HUDEP-2 (cell line): ENCODE measurements at regions not wholly inside any gene's neighbourhood (a gene's known extent, or its start where the extent isn't known, plus 50 kb on each side); places are given as distances from the start of the nearest gene placed in this dataset.
A peak's percentile ranks its signal among the peaks of the same experiment; 100 is the strongest.
"Not testable (repeated sequence)": the region's sequence is repeated elsewhere in the genome, so short reads cannot be mapped to it uniquely, and the experiment has no call there.

Experiments
- DNase-seq, 76 experiments: peaks; one replicate each; lab custom pipeline; 2025; ENCODE audit not compliant: unreplicated experiment in 76 of 76; lab: John Stamatoyannopoulos, UW

DNA sequence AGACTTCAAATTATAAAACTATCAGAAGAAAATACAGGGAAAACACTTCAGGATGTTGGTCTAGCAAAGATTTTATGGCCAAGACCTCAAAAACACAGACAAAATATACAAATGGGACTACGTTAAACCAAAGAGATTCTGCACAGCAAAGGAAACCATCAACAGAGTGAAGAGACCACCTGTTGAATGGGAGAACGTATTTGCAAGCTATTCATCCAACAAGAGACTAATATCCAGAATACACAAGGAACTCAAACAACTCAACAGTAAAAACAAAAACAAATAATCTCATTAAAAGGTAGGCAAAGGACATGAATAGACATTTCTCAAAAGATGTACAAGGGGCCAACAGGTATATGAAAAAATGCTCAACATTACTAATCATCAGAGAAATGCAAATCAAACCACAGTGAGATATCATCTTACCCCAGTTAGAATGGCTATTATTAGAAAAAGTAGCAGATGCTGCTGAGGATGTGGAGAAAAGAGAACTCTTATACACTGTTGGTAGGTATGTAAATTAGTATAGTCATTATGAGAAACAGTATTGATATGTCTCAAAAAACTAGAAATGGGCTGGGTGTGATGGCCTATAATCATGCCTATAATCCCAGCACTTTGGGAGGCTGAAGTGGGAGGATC, 112.6 kb downstream of the LRIG2 start:
- DNase-seq = no peak

DNA sequence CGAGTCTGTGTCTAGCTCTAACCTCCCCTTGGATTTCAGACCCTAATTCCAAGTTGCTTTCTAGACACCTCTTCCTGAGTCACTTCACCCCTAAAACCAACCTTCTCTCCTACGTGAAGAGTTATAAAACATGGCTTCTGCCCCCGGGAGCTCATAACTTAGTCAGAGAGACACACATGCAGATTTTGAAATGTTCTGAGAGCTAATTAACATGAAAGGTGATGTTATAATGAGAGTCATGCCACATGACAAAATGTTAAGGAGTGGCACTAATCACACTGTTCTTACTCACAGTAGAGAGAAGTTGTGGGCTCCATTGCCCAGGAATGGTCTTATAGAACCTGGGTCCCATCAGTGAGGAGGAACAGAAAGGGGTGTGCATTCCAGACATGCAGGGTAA, 117.1 kb downstream of the LRIG2 start:
- no peak for DNase-seq

DNA sequence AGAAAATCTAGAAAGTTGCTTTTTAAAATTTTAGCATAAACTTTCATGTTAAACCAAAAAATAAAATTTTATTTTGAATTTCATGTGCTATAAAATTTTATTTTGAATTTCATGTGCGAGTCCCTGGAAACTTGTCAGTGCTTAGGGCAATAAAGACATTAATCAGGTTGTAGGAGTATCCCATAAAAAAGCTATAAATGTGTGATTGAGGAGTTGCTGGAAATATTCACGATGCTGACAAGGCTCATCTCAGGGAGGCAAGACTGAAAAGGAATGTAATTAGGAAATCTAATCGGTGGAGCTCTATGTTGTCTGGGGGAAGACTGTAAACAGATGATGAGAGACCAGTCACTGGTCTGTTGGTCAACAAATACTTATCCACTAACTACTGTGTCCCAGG, 117.9 kb downstream of the LRIG2 start:
- no peak for DNase-seq

DNA sequence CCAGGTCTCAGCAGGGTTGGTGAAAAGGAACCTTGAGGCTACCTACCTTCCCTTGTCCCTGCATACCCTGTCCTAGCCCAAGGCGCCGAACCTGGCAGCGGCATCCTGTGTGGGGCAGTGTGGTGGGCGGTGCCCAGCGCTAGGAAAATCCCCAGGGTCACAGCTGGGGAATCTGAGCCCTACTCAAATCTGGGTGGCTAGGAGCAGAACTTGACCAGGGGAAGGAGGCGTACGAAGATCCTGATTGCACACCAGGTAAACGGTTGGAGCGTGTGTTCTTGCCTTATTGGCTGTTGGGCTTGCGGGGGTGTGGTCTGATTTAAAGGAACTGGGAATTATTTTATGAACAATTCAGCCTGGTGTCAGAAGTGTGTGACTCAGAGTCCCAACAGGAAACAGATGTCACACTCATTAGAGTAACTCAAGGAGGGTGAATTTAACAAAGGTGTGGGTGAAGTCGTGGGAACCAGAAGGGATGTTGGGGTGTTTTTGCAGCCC, 118.6 kb downstream of the LRIG2 start:
- no peak for DNase-seq

DNA sequence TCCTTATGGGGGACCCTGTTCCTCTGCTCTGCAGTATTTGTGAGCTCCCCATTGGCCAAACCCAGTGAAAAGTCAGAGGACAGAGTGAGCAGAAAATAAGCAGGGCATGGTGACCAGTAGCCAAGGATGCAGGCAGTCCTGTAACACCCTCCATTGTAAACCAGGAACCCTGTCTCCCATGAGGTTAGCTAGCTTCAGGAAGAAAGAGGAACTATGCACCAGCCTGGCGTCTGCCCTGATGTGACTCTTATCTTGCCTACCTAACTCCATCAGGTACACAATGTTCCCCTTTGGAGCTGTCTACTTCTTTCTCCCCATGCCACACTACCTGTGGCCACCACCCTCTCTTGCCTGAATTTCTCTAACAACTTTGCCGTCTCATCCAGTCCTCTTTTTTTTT, 119.2 kb downstream of the LRIG2 start:
- no peak for DNase-seq

DNA sequence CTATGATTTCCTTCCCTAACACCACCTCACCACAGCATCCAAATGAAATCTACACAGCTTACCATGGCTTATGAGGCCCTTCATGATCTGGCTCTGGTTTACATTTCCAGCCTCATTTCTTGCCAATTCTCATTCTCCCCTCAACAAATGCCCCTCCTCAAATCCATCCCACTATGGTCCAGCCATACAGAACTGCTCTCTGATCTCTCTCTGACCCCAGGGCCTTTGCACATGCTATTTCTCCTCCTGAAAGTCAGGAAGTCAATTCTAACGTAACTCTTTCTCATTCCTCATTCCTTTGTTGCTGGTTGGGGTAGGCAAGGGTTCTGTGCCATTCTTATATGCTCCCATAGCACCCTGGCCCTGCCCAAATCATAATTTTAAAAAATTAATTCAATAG, 120.0 kb downstream of the LRIG2 start:
- DNase-seq = no peak

DNA sequence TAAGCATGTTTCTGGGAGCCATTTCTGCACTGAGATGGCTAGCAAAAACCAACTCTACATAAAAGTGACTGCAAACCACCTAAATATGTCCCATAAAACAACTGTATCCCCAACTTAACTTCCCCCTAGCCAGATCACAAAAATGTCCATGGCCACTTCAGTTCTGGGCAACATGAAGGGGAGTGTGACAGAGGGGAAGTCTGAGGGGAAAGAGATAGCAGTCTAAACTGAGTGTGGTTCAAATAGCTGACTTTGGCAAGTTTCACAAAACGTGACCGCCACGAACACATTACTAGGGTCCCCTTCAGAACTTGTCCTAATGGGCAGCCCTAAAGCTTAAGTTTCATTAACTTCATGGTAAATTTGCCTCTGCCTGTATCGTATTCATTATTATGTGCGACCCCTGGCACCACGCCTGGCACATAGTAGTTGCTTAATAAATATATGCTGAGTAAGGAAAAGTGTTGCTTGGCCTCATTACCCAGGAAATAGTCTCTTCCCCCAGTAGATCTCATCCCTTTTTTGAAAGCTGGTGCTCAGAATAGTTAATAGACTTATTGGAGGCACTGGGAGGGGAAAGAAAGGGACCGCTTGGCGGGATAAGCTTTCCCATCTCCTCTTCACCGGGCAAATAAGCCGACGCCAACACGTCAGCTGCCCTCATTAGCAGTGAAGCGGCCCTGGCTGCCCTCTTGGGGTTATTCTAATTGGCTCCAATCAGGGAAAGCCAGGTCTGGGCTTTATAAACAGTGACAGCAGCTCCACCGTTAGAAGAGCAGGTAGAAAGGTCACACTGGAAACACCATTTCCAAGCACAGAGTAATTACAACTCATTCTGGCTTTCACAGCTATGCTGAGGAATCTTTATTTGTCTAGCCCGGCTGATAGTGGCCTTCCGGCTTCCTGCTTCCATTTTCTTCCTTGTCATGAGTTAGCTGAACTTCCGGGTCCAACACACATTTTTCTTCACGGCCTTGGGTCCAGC, 122.1 kb downstream of the LRIG2 start:
- no peak for DNase-seq

DNA sequence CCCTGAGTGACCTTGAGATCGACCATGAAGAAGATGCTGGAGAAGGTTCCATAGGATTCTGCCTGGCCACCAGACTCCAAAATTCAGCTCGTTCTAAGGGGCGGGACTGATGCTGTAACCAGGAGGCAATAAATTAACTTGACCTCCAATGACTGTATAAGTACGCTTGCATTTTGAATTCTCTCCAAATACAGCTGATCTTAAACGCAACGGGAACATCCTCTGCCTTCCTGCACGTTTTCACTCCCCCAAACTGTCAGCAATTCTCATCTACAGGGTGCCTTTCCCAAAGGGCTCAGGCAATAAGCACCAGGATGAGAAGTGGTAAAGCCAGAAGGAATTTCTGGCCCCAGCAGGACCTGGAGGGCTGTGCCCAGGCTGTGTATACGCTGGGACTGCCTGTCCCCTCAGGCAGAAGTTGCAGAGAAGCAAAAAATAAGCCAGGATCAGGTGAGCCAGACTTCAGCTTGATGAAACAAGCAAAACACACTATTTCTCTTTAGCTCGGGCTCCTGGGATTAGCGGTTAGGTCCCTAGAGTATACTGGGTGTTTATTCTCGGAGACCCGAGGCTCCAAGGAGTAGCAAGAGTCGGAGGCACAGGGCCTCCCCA, 124.8 kb downstream of the LRIG2 start:
- no peak for DNase-seq

DNA sequence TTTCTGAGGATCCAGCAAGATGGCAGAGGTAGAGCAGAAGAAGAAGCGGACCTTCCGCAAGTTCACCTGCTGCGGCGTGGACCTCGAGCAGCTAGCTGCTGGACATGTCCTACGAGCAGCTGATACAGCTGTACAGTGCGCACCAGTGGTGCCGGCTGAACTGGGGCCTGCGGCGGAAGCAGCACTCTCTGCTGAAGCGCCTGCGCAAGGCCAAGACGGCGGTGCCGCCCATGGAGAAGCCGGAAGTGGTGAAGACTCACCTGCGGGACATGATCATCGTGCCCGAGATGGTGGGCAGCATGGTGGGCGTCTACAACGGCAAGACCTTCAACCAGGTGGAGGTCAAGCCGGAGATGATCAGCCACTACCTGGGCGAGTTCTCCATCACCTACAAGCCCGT, 125.8 kb downstream of the LRIG2 start:
- DNase-seq = no peak

DNA sequence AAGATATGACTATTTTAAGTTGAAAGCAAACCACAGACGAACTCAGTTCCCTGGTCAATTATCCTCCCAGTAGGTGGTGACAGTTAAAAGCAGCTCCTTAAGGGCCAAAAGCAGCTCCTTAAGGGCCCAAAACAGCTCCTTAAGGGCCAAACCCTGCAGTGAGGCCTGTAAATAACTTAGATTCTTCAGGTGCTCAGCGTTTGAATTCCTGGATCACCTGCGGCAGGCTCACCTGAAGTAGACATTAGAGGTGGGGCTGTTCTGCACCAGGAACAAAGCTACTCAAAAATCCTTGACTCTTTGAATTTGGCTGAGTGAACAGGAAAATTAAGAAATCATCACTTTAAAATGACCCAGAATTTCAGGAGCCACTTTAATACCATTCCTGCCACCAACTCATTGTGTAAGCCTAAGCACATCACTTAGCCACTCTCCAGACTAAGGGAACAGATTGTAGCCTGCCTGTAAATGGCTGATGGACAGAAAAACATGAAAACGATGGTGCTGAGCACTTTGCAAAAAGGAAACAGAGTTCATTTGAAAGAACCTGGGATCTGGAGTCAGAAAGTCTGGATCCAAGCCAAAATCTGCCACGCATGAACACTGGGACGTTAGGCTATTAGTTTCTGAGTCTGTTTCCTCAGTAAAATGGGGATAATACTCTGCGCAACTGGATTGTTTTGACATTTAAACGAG, 126.9 kb downstream of the LRIG2 start:
- DNase-seq = no peak

DNA sequence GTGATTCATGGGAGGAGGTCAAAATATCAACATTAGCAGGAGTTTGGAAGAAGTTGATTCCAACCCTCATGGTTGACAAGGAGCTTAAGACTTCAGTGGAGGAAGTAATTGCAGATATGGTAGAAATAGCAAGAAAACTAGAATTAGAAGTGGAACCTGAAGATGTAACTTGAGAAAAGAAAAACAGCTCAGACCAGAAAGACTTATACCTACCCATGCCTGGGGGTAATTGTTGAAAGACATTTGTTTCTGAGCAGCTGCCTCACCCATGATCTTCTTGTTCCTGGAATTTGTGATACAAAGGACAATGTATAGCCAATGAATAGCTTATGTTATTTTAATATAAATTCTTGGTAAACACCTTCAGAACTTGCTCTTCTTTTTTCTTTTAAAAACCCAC, 128.6 kb downstream of the LRIG2 start:
- no peak for DNase-seq

DNA sequence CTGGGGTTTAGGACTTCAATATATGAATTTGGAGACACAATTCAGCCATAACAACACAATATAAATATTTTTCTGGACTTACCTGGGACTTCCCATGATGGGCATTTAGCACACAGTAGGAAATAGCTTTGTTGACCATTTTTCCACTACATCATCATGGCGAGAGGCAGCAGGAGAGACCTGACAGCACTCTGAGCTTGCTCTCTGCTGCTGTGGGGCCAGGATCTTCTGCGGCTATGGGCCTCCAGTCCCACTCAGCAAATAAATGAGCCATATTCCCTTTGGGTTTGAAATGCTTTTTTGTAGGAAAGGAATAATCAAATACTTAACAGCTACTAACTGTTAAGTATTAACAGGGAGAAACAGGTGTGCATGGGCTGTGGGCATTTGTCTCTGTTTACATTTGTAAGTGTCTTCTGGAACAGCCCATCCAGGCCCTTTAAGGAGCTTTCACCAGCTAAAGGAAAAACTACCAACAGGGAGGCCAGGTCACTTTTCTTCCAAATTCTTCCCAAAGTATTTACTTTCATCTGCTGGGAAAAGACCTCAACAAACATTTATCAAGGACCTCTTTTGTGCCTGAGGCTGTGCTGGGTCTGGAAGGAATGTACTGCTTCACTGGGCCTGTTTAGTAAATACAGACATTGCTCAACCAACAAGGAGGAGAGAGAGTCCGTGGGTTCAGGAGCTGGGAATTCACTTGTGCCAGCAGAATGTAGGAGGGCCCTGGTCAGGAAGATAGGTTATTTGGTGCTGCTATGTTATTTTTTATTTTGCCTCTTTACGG, 133.2 kb downstream of the LRIG2 start:
- no peak for DNase-seq

DNA sequence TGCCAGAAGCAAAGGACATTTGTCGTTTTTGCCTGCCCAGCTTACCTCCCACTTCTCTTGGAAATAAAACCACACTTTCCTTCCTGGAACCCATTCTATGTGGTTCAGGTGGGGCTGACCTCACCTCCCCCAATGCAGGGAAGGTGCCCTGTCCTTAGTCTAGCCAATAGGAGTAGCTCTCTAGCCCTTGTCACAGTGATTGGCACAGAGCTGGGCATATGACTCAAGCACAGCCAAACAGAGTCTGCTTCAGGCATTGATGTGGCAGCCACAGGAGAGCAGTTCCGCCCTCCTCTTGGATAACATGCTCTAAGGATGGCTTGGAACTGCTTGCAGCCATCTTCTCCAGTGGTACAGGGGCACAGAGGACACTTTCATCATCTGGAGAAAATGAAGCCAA, 134.0 kb downstream of the LRIG2 start:
- DNase-seq = peak in 1 of 76 experiments; percentile 22

DNA sequence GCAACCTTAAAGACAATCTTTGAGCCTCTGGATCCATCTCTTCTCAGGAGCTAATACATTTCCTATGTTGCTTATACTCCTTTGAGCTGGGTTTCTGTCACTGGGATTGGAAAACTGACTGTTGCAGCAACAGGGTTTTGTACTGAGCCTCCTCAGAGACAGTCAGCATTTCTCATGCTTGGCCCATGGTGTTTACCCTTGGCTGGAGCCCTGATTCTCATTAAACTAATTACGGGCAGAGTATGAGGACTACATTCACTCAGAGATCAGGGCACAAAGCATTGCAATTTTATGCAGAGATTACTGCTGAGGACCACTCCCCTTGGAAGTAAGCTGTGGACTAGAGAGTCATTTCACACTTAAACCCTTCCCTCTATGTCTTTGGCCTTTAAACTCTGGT, 134.5 kb downstream of the LRIG2 start:
- no peak for DNase-seq

DNA sequence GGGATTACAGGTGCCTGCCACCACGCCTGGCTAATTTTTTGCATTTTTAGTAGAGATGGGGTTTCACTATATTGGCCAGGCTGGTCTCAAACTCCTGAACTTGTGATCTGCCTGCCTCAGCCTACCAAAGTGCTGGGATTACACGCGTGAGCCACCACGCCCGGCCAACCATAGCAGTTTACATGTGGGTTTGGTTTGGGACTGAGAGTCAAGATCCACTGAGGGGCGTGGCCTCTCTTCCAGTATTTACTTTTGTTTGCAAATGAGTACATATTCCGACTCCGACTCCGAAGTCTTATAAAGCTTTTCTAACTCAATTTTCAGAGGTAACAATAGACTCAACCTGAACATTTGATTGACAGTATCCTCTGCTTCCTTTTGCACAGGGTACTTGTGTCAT, 135.4 kb downstream of the LRIG2 start:
- DNase-seq = not testable (repeated sequence)

DNA sequence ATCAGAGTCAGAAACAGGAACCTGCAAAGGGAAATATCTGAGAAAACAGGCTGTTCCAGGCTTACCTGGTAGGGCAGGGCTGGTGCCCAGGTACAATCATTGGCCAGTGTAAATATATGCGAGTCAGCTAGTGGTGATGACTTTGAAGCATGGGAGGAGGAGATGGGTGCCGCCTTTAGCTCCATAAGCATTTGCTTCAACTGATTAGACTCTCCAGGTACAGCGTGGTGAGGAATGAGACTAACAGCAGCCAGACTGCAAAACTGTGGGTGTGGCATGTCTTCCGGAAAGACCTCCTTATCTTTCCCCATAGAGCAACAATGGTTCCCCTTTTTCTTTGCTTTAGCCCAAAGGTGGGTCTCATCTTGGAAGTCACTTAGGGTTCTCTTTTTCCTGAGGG, 137.2 kb downstream of the LRIG2 start:
- peak in 12 of 76 experiments; percentile 3 to 39 (median 17) for DNase-seq

DNA sequence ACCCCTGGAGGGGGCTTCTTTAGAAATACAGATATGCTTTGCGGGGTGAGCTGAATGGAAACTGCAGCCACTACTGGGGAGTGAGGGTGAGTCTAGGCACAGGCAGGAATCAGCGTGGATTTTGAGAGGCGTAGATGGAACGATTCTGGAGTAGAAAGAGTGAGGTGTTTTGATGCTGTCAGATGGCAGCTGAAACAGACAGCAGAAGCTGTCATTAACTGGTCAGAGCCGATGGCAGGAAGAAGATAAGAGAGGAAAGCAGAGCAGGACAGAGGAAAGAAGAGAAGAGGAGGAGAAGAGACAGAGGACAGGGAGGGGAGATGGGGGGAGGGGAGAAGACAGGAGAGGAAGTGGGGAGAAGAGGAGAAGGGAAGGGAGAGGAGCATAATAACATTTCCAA, 138.5 kb downstream of the LRIG2 start:
- DNase-seq = no peak

DNA sequence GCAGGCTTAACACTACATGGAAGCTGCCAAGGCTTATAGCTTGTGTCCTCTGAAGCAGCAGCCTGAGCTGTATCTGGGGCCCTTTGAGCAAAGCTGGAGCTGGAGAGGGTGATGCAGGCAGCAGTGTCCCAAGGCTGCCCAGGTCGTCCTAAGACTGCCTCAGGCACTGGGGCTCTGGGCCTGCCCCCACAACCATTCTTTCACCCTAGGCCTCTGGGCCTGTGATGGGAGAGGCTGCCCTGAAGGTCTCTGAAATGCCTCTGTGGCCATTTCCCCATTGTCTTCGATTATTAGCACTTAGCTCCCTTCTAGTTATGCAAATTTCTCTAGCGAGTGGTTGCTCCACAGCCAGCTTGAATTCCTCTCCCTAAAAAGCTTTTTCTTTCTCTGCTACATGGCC, 142.0 kb downstream of the LRIG2 start:
- no peak for DNase-seq

DNA sequence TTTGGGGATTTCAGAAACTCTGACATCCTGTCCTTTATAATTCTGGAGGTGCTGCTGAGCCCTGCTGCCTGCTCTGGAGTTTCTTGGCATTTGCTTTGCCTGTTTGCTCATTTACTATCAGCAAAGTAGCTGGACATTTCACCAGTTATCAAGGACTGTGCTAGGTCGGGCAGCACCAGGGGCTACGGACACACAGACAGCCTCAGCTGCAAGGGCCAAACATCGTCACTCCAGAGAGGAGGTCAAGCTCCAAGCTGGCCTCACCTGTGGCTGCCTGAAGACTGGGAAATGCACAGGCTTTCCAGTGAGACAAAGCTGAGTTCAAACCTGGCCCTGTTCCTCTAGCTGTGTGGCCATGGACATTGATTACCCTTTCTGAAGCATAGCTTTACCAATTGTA, 143.7 kb downstream of the LRIG2 start:
- no peak for DNase-seq
